HepG2 (cell line): ENCODE measurements at regions not wholly inside any gene's neighbourhood (a gene's known extent, or its start where the extent isn't known, plus 50 kb on each side); places are given as distances from the start of the nearest gene placed in this dataset.

Experiments used
- GTF3A ChIP-seq: sonication (generic); formaldehyde crosslinking; conservative IDR thresholded peaks from 2 replicates; pipeline ENCODE4 v1.4.0; 2020; ENCODE audit warnings: mild to moderate bottlenecking, missing genetic modification reagents
- MAX ChIP-seq: IDR thresholded peaks from 2 replicates; pipeline ENCODE4 v1.6.1; 2012; ENCODE audit warnings: inconsistent platforms
- MXI1 ChIP-seq: IDR thresholded peaks from 3 replicates; pipeline ENCODE4 v1.6.1; 2012; ENCODE audit warnings: low read depth, low read length, inconsistent platforms, borderline replicate concordance
- PHF21A ChIP-seq: sonication (generic); formaldehyde crosslinking; IDR thresholded peaks from 2 replicates; pipeline ENCODE4 v1.5.0; 2020; ENCODE audit warnings: mild to moderate bottlenecking, missing genetic modification reagents
- REST ChIP-seq, 2 experiments: IDR thresholded peaks; 2 replicates each; pipeline ENCODE4 v1.6.1; 2011 to 2012; ENCODE audit warnings: low read length in 2 of 2, borderline replicate concordance in 1 of 2, low read depth in 1 of 2, mild to moderate bottlenecking in 1 of 2, moderate library complexity in 1 of 2
- ZNF124 ChIP-seq: sonication (generic); formaldehyde crosslinking; IDR thresholded peaks from 2 replicates; pipeline ENCODE4 v1.4.0; 2020; ENCODE audit warnings: missing genetic modification reagents
- ZNF431 ChIP-seq: sonication (generic); formaldehyde crosslinking; IDR thresholded peaks from 2 replicates; pipeline ENCODE4 v1.9.0; 2022; ENCODE audit warnings: missing genetic modification reagents, low read depth, mild to moderate bottlenecking, borderline replicate concordance

GRCh38 chr2:167336213-167336612 lies 447.9 kb downstream of the XIRP2 start:
- TF ChIP-seq GTF3A (no peak), ZNF431 (no peak), ZNF124 (CRISPR knock-in tag) (no peak), MAX (no peak), PHF21A (CRISPR knock-in tag) (no peak), REST (IDR thresholded peaks at IDR 0.05; ENCODE audit: borderline replicate concordance in 1 of 2, low read depth in 1 of 2, low read length in 2 of 2) (no peak), MXI1 (no peak)
